IMR-90 (cell line): ENCODE measurements at regions not wholly inside any gene's neighbourhood (a gene's known extent, or its start where the extent isn't known, plus 50 kb on each side); places are given as distances from the start of the nearest gene placed in this dataset.

Source experiments
- BHLHE40 ChIP-seq: fragments of 150-350 bp; IDR thresholded peaks from 2 replicates; pipeline ENCODE4 v1.6.1; 2016; ENCODE audit warnings: mild to moderate bottlenecking, low read depth, low read length
- CEBPB ChIP-seq: IDR thresholded peaks from 2 replicates; pipeline ENCODE4 v1.6.1; 2012; ENCODE audit warnings: low read depth, low read length, improper control_type of control experiment
- FOS ChIP-seq: fragments of 150-350 bp; IDR thresholded peaks from 2 replicates; pipeline ENCODE4 v1.6.1; 2016; ENCODE audit warnings: low read depth, low read length
- MAFK ChIP-seq: IDR thresholded peaks from 2 replicates; pipeline ENCODE4 v1.6.1; 2012; ENCODE audit warnings: low read depth, low read length, improper control_type of control experiment
- MXI1 ChIP-seq: IDR thresholded peaks from 2 replicates; pipeline ENCODE4 v1.6.1; 2012; ENCODE audit warnings: low read depth, mild to moderate bottlenecking, low read length, moderate library complexity, borderline replicate concordance
- POLR2A ChIP-seq: IDR thresholded peaks from 2 replicates; pipeline ENCODE4 v1.6.1; 2012; ENCODE audit warnings: mild to moderate bottlenecking, low read depth, low read length
- RAD21 ChIP-seq: IDR thresholded peaks from 2 replicates; pipeline ENCODE4 v1.6.1; 2012; ENCODE audit warnings: low read length, improper control_type of control experiment
- SMC3 ChIP-seq: fragments of 150-350 bp; IDR thresholded peaks from 2 replicates; pipeline ENCODE4 v1.6.1; 2016; ENCODE audit warnings: low read depth, mild to moderate bottlenecking, antibody characterized with exemption, low read length, moderate library complexity
- USF2 ChIP-seq: fragments of 150-350 bp; IDR thresholded peaks from 2 replicates; pipeline ENCODE4 v1.6.1; 2017; ENCODE audit warnings: mild to moderate bottlenecking, antibody characterized with exemption, low read length, low read depth
- TF ChIP-seq, protein P1 (sequence below): conservative IDR thresholded peaks from 2 replicates; pipeline ENCODE4 v1.5.1; 2012; ENCODE audit warnings: mild to moderate bottlenecking, low read depth, low read length, improper control_type of control experiment

GRCh38 chr18:76273036-76273545 lies 222.0 kb downstream of the ZNF516 start:
- TF ChIP-seq, protein P1, sequence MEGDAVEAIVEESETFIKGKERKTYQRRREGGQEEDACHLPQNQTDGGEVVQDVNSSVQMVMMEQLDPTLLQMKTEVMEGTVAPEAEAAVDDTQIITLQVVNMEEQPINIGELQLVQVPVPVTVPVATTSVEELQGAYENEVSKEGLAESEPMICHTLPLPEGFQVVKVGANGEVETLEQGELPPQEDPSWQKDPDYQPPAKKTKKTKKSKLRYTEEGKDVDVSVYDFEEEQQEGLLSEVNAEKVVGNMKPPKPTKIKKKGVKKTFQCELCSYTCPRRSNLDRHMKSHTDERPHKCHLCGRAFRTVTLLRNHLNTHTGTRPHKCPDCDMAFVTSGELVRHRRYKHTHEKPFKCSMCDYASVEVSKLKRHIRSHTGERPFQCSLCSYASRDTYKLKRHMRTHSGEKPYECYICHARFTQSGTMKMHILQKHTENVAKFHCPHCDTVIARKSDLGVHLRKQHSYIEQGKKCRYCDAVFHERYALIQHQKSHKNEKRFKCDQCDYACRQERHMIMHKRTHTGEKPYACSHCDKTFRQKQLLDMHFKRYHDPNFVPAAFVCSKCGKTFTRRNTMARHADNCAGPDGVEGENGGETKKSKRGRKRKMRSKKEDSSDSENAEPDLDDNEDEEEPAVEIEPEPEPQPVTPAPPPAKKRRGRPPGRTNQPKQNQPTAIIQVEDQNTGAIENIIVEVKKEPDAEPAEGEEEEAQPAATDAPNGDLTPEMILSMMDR = no peak
- TF ChIP-seq CEBPB (no peak), USF2 (no peak), BHLHE40 (no peak), POLR2A (no peak), SMC3 (no peak), FOS (no peak), MAFK (no peak), RAD21 (no peak), MXI1 (no peak)
